ENCODE measurements at regions not wholly inside any gene's neighbourhood (a gene's known extent, or its start where the extent isn't known, plus 50 kb on each side); places are given as distances from the start of the nearest gene placed in this dataset.
"Not testable (repeated sequence)": the region's sequence is repeated elsewhere in the genome, so short reads cannot be mapped to it uniquely, and the experiment has no call there.

GRCh38 chr5:157976429-157976828 is 117.5 kb upstream of the CLINT1 start:
- no peaks in the 10 kb centered on the region for H3K9me3 Mint-ChIP-seq
- ATAC-seq (no peak), DNase-seq (ENCODE audit: low spot score in 2 of 2) (no peak)
- no peaks in the 10 kb centered on the region for H3K4me1 Mint-ChIP-seq
- H3K36me3 Mint-ChIP-seq = no peaks in the 10 kb centered on the region
- no peak overlapping the region for H3K27ac Mint-ChIP-seq
- H3K4me3 Mint-ChIP-seq = no peak overlapping the region

- no peak for ATAC-seq
- H3K36me3 Mint-ChIP-seq = no peaks in the 10 kb centered on the region
- no peak overlapping the region for H3K4me3 Mint-ChIP-seq
- no peak for DNase-seq (ENCODE audit: low spot score in 2 of 2)
- no peaks in the 10 kb centered on the region for H3K4me1 Mint-ChIP-seq
- H3K9me3 Mint-ChIP-seq = no peaks in the 10 kb centered on the region
- H3K27ac Mint-ChIP-seq = no peak overlapping the region
Observed at GRCh38 chr5:157972579-157972978, 113.6 kb upstream of the CLINT1 start.

GRCh38 chr5:157971571-157972216 is 112.7 kb upstream of the CLINT1 start:
- no peak overlapping the region for H3K27ac Mint-ChIP-seq
- no peaks in the 10 kb centered on the region for H3K9me3 Mint-ChIP-seq
- peak; percentile 16 for ATAC-seq
- no peaks in the 10 kb centered on the region for H3K4me1 Mint-ChIP-seq
- no peak for DNase-seq (ENCODE audit: low spot score in 2 of 2)
- H3K4me3 Mint-ChIP-seq = no peak overlapping the region
- H3K36me3 Mint-ChIP-seq = no peaks in the 10 kb centered on the region

GRCh38 chr5:157968570-157968969 is 109.6 kb upstream of the CLINT1 start:
- not testable (repeated sequence) for H3K27ac Mint-ChIP-seq; H3K36me3 Mint-ChIP-seq; H3K4me1 Mint-ChIP-seq; H3K4me3 Mint-ChIP-seq; H3K9me3 Mint-ChIP-seq; ATAC-seq; DNase-seq (ENCODE audit: low spot score in 2 of 2)

GRCh38 chr5:157965989-157966388 is 107.0 kb upstream of the CLINT1 start:
- Mint-ChIP-seq H3K9me3 (no peaks in the 10 kb centered on the region), H3K4me3 (no peak overlapping the region), H3K36me3 (no peaks in the 10 kb centered on the region), H3K27ac (no peak overlapping the region), H3K4me1 (no peaks in the 10 kb centered on the region)
- no peak for DNase-seq (ENCODE audit: low spot score in 2 of 2)
- ATAC-seq = no peak

- Mint-ChIP-seq H3K36me3 (no peaks in the 10 kb centered on the region), H3K4me1 (no peaks in the 10 kb centered on the region), H3K27ac (no peak overlapping the region), H3K9me3 (no peaks in the 10 kb centered on the region), H3K4me3 (no peak overlapping the region)
- ATAC-seq (no peak), DNase-seq (ENCODE audit: low spot score in 2 of 2) (no peak)
Observed at GRCh38 chr5:157965040-157965678, 106.2 kb upstream of the CLINT1 start.

- Mint-ChIP-seq H3K9me3 (no peaks in the 10 kb centered on the region), H3K4me3 (no peak overlapping the region), H3K4me1 (no peaks in the 10 kb centered on the region), H3K27ac (no peak overlapping the region), H3K36me3 (no peaks in the 10 kb centered on the region)
- no peak for DNase-seq (ENCODE audit: low spot score in 2 of 2)
- ATAC-seq = no peak
Observed at GRCh38 chr5:157963761-157964160, 104.8 kb upstream of the CLINT1 start.

GRCh38 chr5:157963244-157963643 is 104.3 kb upstream of the CLINT1 start:
- no peaks in the 10 kb centered on the region for H3K4me1 Mint-ChIP-seq
- no peak for ATAC-seq
- no peak overlapping the region for H3K4me3 Mint-ChIP-seq
- H3K27ac Mint-ChIP-seq = no peak overlapping the region
- no peak for DNase-seq (ENCODE audit: low spot score in 2 of 2)
- H3K36me3 Mint-ChIP-seq = no peaks in the 10 kb centered on the region
- no peaks in the 10 kb centered on the region for H3K9me3 Mint-ChIP-seq

- not testable (repeated sequence) for ATAC-seq; H3K4me1 Mint-ChIP-seq; H3K36me3 Mint-ChIP-seq; H3K4me3 Mint-ChIP-seq; H3K27ac Mint-ChIP-seq; H3K9me3 Mint-ChIP-seq; DNase-seq (ENCODE audit: low spot score in 2 of 2)
Observed at GRCh38 chr5:157962686-157963085, 103.7 kb upstream of the CLINT1 start.

- no peak overlapping the region for H3K4me3 Mint-ChIP-seq
- no peak for ATAC-seq
- no peaks in the 10 kb centered on the region for H3K4me1 Mint-ChIP-seq
- no peaks in the 10 kb centered on the region for H3K36me3 Mint-ChIP-seq
- no peaks in the 10 kb centered on the region for H3K9me3 Mint-ChIP-seq
- no peak overlapping the region for H3K27ac Mint-ChIP-seq
- DNase-seq (ENCODE audit: low spot score in 2 of 2) = no peak
Observed at GRCh38 chr5:157961896-157962590, 103.1 kb upstream of the CLINT1 start.

- Mint-ChIP-seq H3K9me3 (no peaks in the 10 kb centered on the region), H3K36me3 (no peaks in the 10 kb centered on the region), H3K27ac (no peak overlapping the region), H3K4me3 (no peak overlapping the region), H3K4me1 (no peaks in the 10 kb centered on the region)
- DNase-seq (ENCODE audit: low spot score in 2 of 2) (no peak), ATAC-seq (no peak)
Observed at GRCh38 chr5:157961176-157961575, 102.2 kb upstream of the CLINT1 start.

- no peaks in the 10 kb centered on the region for H3K9me3 Mint-ChIP-seq
- H3K27ac Mint-ChIP-seq = no peak overlapping the region
- H3K4me1 Mint-ChIP-seq = no peaks in the 10 kb centered on the region
- no peak for DNase-seq (ENCODE audit: low spot score in 2 of 2)
- ATAC-seq = no peak
- no peak overlapping the region for H3K4me3 Mint-ChIP-seq
- H3K36me3 Mint-ChIP-seq = no peaks in the 10 kb centered on the region
Observed at GRCh38 chr5:157959370-157959769, 100.4 kb upstream of the CLINT1 start.

GRCh38 chr5:157956271-157956885 is 97.4 kb upstream of the CLINT1 start:
- no peak overlapping the region for H3K27ac Mint-ChIP-seq

GRCh38 chr5:157955541-157956172 is 96.7 kb upstream of the CLINT1 start:
- H3K4me1 Mint-ChIP-seq = no peaks in the 10 kb centered on the region
- ATAC-seq = no peak
- H3K4me3 Mint-ChIP-seq = no peak overlapping the region
- H3K27ac Mint-ChIP-seq = no peak overlapping the region
- H3K9me3 Mint-ChIP-seq = no peaks in the 10 kb centered on the region
- DNase-seq (ENCODE audit: low spot score in 2 of 2) = no peak
- no peaks in the 10 kb centered on the region for H3K36me3 Mint-ChIP-seq

More at GRCh38 chr5:157956271-157956885, 97.4 kb upstream of the CLINT1 start:
- H3K4me1 Mint-ChIP-seq = no peaks in the 10 kb centered on the region
- no peak for DNase-seq (ENCODE audit: low spot score in 2 of 2)
- no peak overlapping the region for H3K4me3 Mint-ChIP-seq
- H3K9me3 Mint-ChIP-seq = no peaks in the 10 kb centered on the region
- ATAC-seq = peak; percentile 85
- no peaks in the 10 kb centered on the region for H3K36me3 Mint-ChIP-seq

GRCh38 chr5:157952374-157952685 is 93.4 kb upstream of the CLINT1 start:
- ATAC-seq (no peak), DNase-seq (ENCODE audit: low spot score in 2 of 2) (no peak)
- Mint-ChIP-seq H3K4me1 (peaks cover 6% of the 10 kb centered on the region), H3K27ac (no peak overlapping the region), H3K9me3 (no peaks in the 10 kb centered on the region), H3K4me3 (no peak overlapping the region), H3K36me3 (no peaks in the 10 kb centered on the region)

Data from stimulated activated effector memory CD8-positive, alpha-beta T cell treated with anti-CD3 and anti-CD28 coated beads, Interleukin-12 subunit alpha, Interleukin-12 subunit beta, amount 100 ng/mL, for 72 hours (primary cell).